HCT116 (cell line): ENCODE measurements at regions not wholly inside any gene's neighbourhood (a gene's known extent, or its start where the extent isn't known, plus 50 kb on each side); places are given as distances from the start of the nearest gene placed in this dataset.

Source experiments
- ATAC-seq: fragments of 200-7000 bp; cut with Tn5 transposase; 2 replicates; pipeline ENCODE4 v1.9.1; 2020; ENCODE audit warnings: mild to moderate bottlenecking, moderate library complexity
- BruUV-seq: library from RNA; stranded (reverse); fragments of 400-500 nt; replicated peaks from 2 replicates; lab custom pipeline; 2021; lab: Mats Ljungman, UMichigan
- CTCF ChIA-PET: fragments of 300-600 bp; sonication (Branson Sonifier 250); formaldehyde crosslinking; loops from one replicate; lab custom pipeline; 2021; ENCODE audit warnings: antibody characterized with exemption; lab: Charles Lee
- POLR2A ChIA-PET: fragments of 300-600, 350-600 bp; sonication (Branson Sonifier 250); formaldehyde crosslinking; loops from one replicate; lab custom pipeline; 2021; ENCODE audit warnings: antibody characterized with exemption; lab: Charles Lee
- RAD21 ChIA-PET, 2 experiments: fragments of 300-600 bp; sonication (Branson Sonifier 250); formaldehyde crosslinking; loops; one replicate each; lab custom pipeline; 2023; ENCODE audit warnings: low total read pairs in 2 of 2; ENCODE audit not compliant: uncharacterized antibody in 2 of 2, unreplicated experiment in 2 of 2, low non-redundant PET in 1 of 2; lab: Charles Lee
- DNase-seq: peaks from one replicate; pipeline ENCODE4 v3.0.0-alpha.2; 2010; ENCODE audit warnings: low read depth, low spot score
- H2AFZ ChIP-seq: fragments of 200-600 bp; shearing (Covaris generic), sonication (generic); 2 replicates; pipeline ENCODE4 v1.6.1; 2017; ENCODE audit warnings: low read depth, mixed run types, mixed read lengths, antibody characterized with exemption, low read length; ENCODE audit not compliant: poor library complexity, severe bottlenecking
- H3K27ac ChIP-seq: 2 replicates; pipeline ENCODE4 v1.5.1; 2012; ENCODE audit warnings: low read depth, low read length
- H3K27me3 ChIP-seq: fragments of 200-600 bp; sonication (generic); 2 replicates; pipeline ENCODE4 v1.6.1; 2016; ENCODE audit warnings: mixed run types, low read length, mixed read lengths; ENCODE audit not compliant: insufficient read depth
- H3K36me3 ChIP-seq, 2 experiments: fragments of 200-500 bp in 1 of 2; fragments of 200-600 bp in 1 of 2; sonication (Bioruptor generic) in 1 of 2; sonication (generic) in 1 of 2; 2 replicates each; pipeline versions ENCODE4 v1.5.1 to v1.6.1; 2014 to 2016; ENCODE audit warnings: low read length in 2 of 2, inconsistent platforms in 1 of 2, mixed read lengths in 1 of 2, mixed run types in 1 of 2; ENCODE audit not compliant: insufficient read depth in 2 of 2, control insufficient read depth in 1 of 2
- H3K4me1 ChIP-seq, 2 experiments: fragments of 200-600 bp in 1 of 2; sonication (generic) in 1 of 2; 2 replicates each; pipeline versions ENCODE4 v1.5.1 to v1.6.1; 2012 to 2017; ENCODE audit warnings: low read length in 2 of 2, inconsistent platforms in 1 of 2, mild to moderate bottlenecking in 1 of 2, mixed read lengths in 1 of 2, mixed run types in 1 of 2, moderate library complexity in 1 of 2; ENCODE audit not compliant: insufficient read depth in 2 of 2, control insufficient read depth in 1 of 2
- H3K4me2 ChIP-seq: fragments of 200-600 bp; sonication (generic); 2 replicates; pipeline ENCODE4 v1.6.1; 2017; ENCODE audit warnings: mixed run types, low read length, mixed read lengths
- H3K4me3 ChIP-seq, 2 experiments: fragments of 200-600 bp in 1 of 2; sonication (generic) in 1 of 2; replicated peaks in 1 of 2; 2 replicates each; pipeline ENCODE4 v1.5.1; 2011 to 2016; ENCODE audit warnings: low read length in 2 of 2, control low read depth in 1 of 2, low read depth in 1 of 2, mild to moderate bottlenecking in 1 of 2, mixed read lengths in 1 of 2, mixed run types in 1 of 2
- H3K79me2 ChIP-seq: fragments of 200-600 bp; sonication (generic); 2 replicates; pipeline ENCODE4 v1.6.1; 2017; ENCODE audit warnings: mild to moderate bottlenecking, mixed run types, low read length, moderate library complexity, mixed read lengths; ENCODE audit not compliant: insufficient read depth
- H3K9ac ChIP-seq: fragments of 200-600 bp; sonication (generic); 2 replicates; pipeline ENCODE4 v1.6.1; 2016; ENCODE audit warnings: low read length, mixed read lengths
- H3K9me2 ChIP-seq: fragments of 200-600 bp; sonication (generic), shearing (Covaris generic); 2 replicates; pipeline ENCODE4 v1.6.1; 2017; ENCODE audit warnings: mixed run types, mild to moderate bottlenecking, moderate library complexity; ENCODE audit not compliant: insufficient read depth
- H3K9me3 ChIP-seq, 2 experiments: fragments of 200-500 bp in 1 of 2; fragments of 200-600 bp in 1 of 2; sonication (Bioruptor generic) in 1 of 2; sonication (generic) in 1 of 2; 2 replicates each; pipeline ENCODE4 v1.6.1; 2014 to 2017; ENCODE audit warnings: low read length in 2 of 2, mixed read lengths in 2 of 2, inconsistent platforms in 1 of 2, low read depth in 1 of 2, mild to moderate bottlenecking in 1 of 2, mixed run types in 1 of 2, moderate library complexity in 1 of 2; ENCODE audit not compliant: control insufficient read depth in 1 of 2, insufficient read depth in 1 of 2
- H4K20me1 ChIP-seq: fragments of 200-600 bp; sonication (generic), shearing (Covaris generic); 2 replicates; pipeline ENCODE4 v1.6.1; 2017; ENCODE audit warnings: mixed run types, mild to moderate bottlenecking, moderate library complexity; ENCODE audit not compliant: insufficient read depth
- ATF3 ChIP-seq: IDR thresholded peaks from 2 replicates; pipeline ENCODE4 v1.6.1; 2012
- CEBPB ChIP-seq: IDR thresholded peaks from 2 replicates; pipeline ENCODE4 v1.6.1; 2012; ENCODE audit warnings: low read depth
- CTCF ChIP-seq, 3 experiments: fragments of 200-600 bp in 1 of 3; sonication (generic) in 1 of 3; IDR thresholded peaks in 2 of 3; conservative IDR thresholded peaks in 1 of 3; 2 replicates each; pipeline ENCODE4 v1.5.1; 2012 to 2017; ENCODE audit warnings: low read depth in 2 of 3, low read length in 2 of 3, antibody characterized with exemption in 1 of 3, borderline replicate concordance in 1 of 3, control low read depth in 1 of 3, mild to moderate bottlenecking in 1 of 3, mixed read lengths in 1 of 3, mixed run types in 1 of 3, moderate library complexity in 1 of 3; ENCODE audit not compliant: insufficient read depth in 1 of 3
- EGR1 ChIP-seq: IDR thresholded peaks from 2 replicates; pipeline ENCODE4 v1.6.1; 2012; ENCODE audit warnings: low read depth
- ELF1 ChIP-seq: IDR thresholded peaks from 2 replicates; pipeline ENCODE4 v1.6.1; 2012; ENCODE audit warnings: low read depth, borderline replicate concordance
- EZH2 ChIP-seq: fragments of 200-600 bp; sonication (generic); IDR thresholded peaks from 2 replicates; pipeline ENCODE4 v1.6.1; 2017; ENCODE audit warnings: antibody characterized with exemption, mixed run types
- EZH2phosphoT487 ChIP-seq: fragments of 200-600 bp; IDR thresholded peaks from 2 replicates; pipeline ENCODE4 v1.6.1; 2018; ENCODE audit warnings: antibody characterized with exemption, borderline replicate concordance
- FOSL1 ChIP-seq: IDR thresholded peaks from 2 replicates; pipeline ENCODE4 v1.6.1; 2012; ENCODE audit warnings: low read depth
- MAX ChIP-seq: IDR thresholded peaks from 2 replicates; pipeline ENCODE4 v1.6.1; 2012
- POLR2A ChIP-seq: IDR thresholded peaks from 2 replicates; pipeline ENCODE4 v1.7.0; 2011; ENCODE audit warnings: borderline replicate concordance; ENCODE audit not compliant: insufficient read depth, insufficient read length; ENCODE audit errors: extremely low read depth
- POLR2AphosphoS5 ChIP-seq: IDR thresholded peaks from 2 replicates; pipeline ENCODE4 v1.6.1; 2011; ENCODE audit warnings: mild to moderate bottlenecking, low read depth, low read length, moderate library complexity
- REST ChIP-seq: IDR thresholded peaks from 2 replicates; pipeline ENCODE4 v1.6.1; 2012; ENCODE audit warnings: low read depth
- TCF7L2 ChIP-seq: IDR thresholded peaks from 2 replicates; pipeline ENCODE4 v1.7.0; 2011; ENCODE audit warnings: borderline replicate concordance, inconsistent platforms; ENCODE audit not compliant: insufficient read depth, insufficient read length; ENCODE audit errors: extremely low read depth
- YY1 ChIP-seq: IDR thresholded peaks from 2 replicates; pipeline ENCODE4 v1.6.1; 2011; ENCODE audit warnings: low read length, low read depth, moderate library complexity, mild to moderate bottlenecking; ENCODE audit not compliant: insufficient replicate concordance; ENCODE audit errors: extremely low read depth
- ZBTB33 ChIP-seq: IDR thresholded peaks from 2 replicates; pipeline ENCODE4 v1.6.1; 2011; ENCODE audit warnings: mild to moderate bottlenecking, low read length, moderate library complexity; ENCODE audit not compliant: insufficient replicate concordance; ENCODE audit errors: extremely low read depth
- ZFX ChIP-seq: fragments of 450-650 bp; IDR thresholded peaks from 2 replicates; pipeline ENCODE4 v1.6.1; 2017
- intact Hi-C: fragments of 100-400 bp; cut with micrococcal nuclease; formaldehyde crosslinking; loops from 2 replicates; pipeline ENCODE4 v1.10.0; 2022

GRCh38 chr13:58144616-58145015, 513.1 kb downstream of the PCDH17 start:
- no peaks in the 10 kb centered on the region for H4K20me1 ChIP-seq
- CTCF ChIA-PET, result no interaction called here
- intact Hi-C loops, result no loop called here
- POLR2A ChIA-PET, result no interaction called here
- H3K79me2 ChIP-seq, result no peaks in the 10 kb centered on the region
- DNase-seq, result no peak
- ATAC-seq, result no peak
- no TSS peak for BruUV-seq
- no peaks in the 10 kb centered on the region for H3K9me2 ChIP-seq
- no peak overlapping the region for H3K27ac ChIP-seq
- RAD21 ChIA-PET, result no interaction called here
- TF ChIP-seq MAX (no peak), YY1 (no peak), POLR2A (no peak), ZBTB33 (no peak), ZFX (no peak), REST (no peak), EZH2 (no peak), CTCF (IDR thresholded peaks at IDR 0.05 in 2 of 3, conservative IDR thresholded peaks at IDR 0.05 in 1 of 3; ENCODE audit: borderline replicate concordance in 1 of 3, insufficient read depth in 1 of 3, low read depth in 2 of 3, low read length in 2 of 3) (no peak), TCF7L2 (no peak), CEBPB (no peak), EZH2phosphoT487 (no peak), FOSL1 (no peak), ATF3 (no peak), EGR1 (no peak), POLR2AphosphoS5 (no peak), ELF1 (no peak)
- TF ChIP-seq, all 23 proteins: peak for 0
- H2AFZ ChIP-seq, result no peak overlapping the region
- H3K4me3 ChIP-seq, result no peak overlapping the region
- no peaks in the 10 kb centered on the region for H3K27me3 ChIP-seq
- peaks cover 0 to 23% of the 10 kb centered on the region in 2 experiments; a peak in 2 of 4 replicates for H3K9me3 ChIP-seq
- H3K36me3 ChIP-seq, result no peaks in the 10 kb centered on the region
- no peaks in the 10 kb centered on the region for H3K4me1 ChIP-seq
- H3K4me2 ChIP-seq, result no peak overlapping the region
- H3K9ac ChIP-seq, result no peak overlapping the region
